HepG2 (cell line): ENCODE measurements at regions not wholly inside any gene's neighbourhood (a gene's known extent, or its start where the extent isn't known, plus 50 kb on each side); places are given as distances from the start of the nearest gene placed in this dataset.

ENCODE experiments used
- ATAC-seq: fragments of 200-7000 bp; cut with Tn5 transposase; 3 replicates; pipeline ENCODE4 v1.9.1; 2020; ENCODE audit warnings: mild to moderate bottlenecking, moderate library complexity
- BruUV-seq: library from RNA; stranded (reverse); fragments of 400-500 nt; replicated peaks from 2 replicates; lab custom pipeline; 2021; lab: Mats Ljungman, UMichigan
- CTCF ChIA-PET: fragments of 300-600 bp; formaldehyde crosslinking; extraction: SDS; loops from one replicate; lab custom pipeline; 2021; ENCODE audit warnings: low total read pairs, inconsistent platforms, low intra/inter-chr PET ratio; lab: Yijun Ruan, JAX
- POLR2A ChIA-PET: fragments of 350-600 bp; sonication (Branson Sonifier 250); formaldehyde crosslinking; loops from one replicate; lab custom pipeline; 2020; ENCODE audit warnings: antibody characterized with exemption, inconsistent platforms; lab: Yijun Ruan, JAX
- DNase-seq: peaks from one replicate; pipeline ENCODE4 v3.0.0-alpha.2; 2015; ENCODE audit warnings: low spot score
- FAIRE-seq: peaks from 3 replicates; lab custom pipeline; 2011; peaks lifted over from hg19 to GRCh38; lab: Jason Lieb, UNC
- H2AFZ ChIP-seq: one replicate; pipeline ENCODE4 v1.6.1; 2011; ENCODE audit warnings: low read length, inconsistent platforms
- H3K27ac ChIP-seq: fragments of 300-600 bp; 3 replicates; pipeline ENCODE4 v1.8.0; 2011; ENCODE audit warnings: mixed run types, mild to moderate bottlenecking, mixed read lengths, low read length, inconsistent platforms; ENCODE audit not compliant: insufficient read depth; ENCODE audit errors: extremely low read length
- H3K27me3 ChIP-seq, 2 experiments: fragments of 200-600 bp in 1 of 2; 2 replicates in 1 of 2; 3 replicates in 1 of 2; pipeline versions ENCODE4 v1.6.0 to v1.8.0; 2011; ENCODE audit warnings: low read length in 2 of 2, mild to moderate bottlenecking in 2 of 2, moderate library complexity in 2 of 2, inconsistent platforms in 1 of 2; ENCODE audit not compliant: insufficient read depth in 2 of 2, control insufficient read depth in 1 of 2
- H3K36me3 ChIP-seq, 2 experiments: fragments of 200-600 bp in 1 of 2; replicated peaks in 1 of 2; 2 replicates in 1 of 2; 3 replicates in 1 of 2; pipeline versions ENCODE4 v1.5.1 to v1.8.0; 2011; ENCODE audit warnings: low read length in 2 of 2, inconsistent platforms in 1 of 2; ENCODE audit not compliant: insufficient read depth in 2 of 2, control insufficient read depth in 1 of 2
- H3K4me1 ChIP-seq: 2 replicates; pipeline ENCODE4 v1.5.1; 2012; ENCODE audit warnings: low read length, inconsistent platforms; ENCODE audit not compliant: insufficient read depth
- H3K4me2 ChIP-seq: 2 replicates; pipeline ENCODE4 v1.6.0; 2011; ENCODE audit warnings: low read depth, low read length, inconsistent platforms
- H3K4me3 ChIP-seq, 3 experiments: fragments of 200-600 bp in 1 of 3; sonication (generic), shearing (Covaris generic) in 1 of 3; replicated peaks in 1 of 3; 2 replicates each; pipeline ENCODE4 v1.5.1; 2011 to 2016; ENCODE audit warnings: low read length in 3 of 3, inconsistent platforms in 2 of 3, low read depth in 2 of 3, mild to moderate bottlenecking in 2 of 3, control low read depth in 1 of 3, mixed read lengths in 1 of 3; ENCODE audit not compliant: insufficient read depth in 1 of 3
- H3K79me2 ChIP-seq: one replicate; pipeline ENCODE4 v1.6.1; 2011; ENCODE audit warnings: low read length, inconsistent platforms; ENCODE audit not compliant: insufficient read depth
- H3K9ac ChIP-seq: 2 replicates; pipeline ENCODE4 v1.6.0; 2011; ENCODE audit warnings: mild to moderate bottlenecking, low read depth, low read length, inconsistent platforms; ENCODE audit not compliant: insufficient read depth
- H3K9me3 ChIP-seq: 2 replicates; pipeline ENCODE4 v1.5.1; 2012; ENCODE audit warnings: mild to moderate bottlenecking, low read length
- H4K20me1 ChIP-seq: 2 replicates; pipeline ENCODE4 v1.6.0; 2011; ENCODE audit warnings: inconsistent platforms, mild to moderate bottlenecking, low read length, moderate library complexity; ENCODE audit not compliant: insufficient read depth
- ETV6 ChIP-seq: sonication (generic); formaldehyde crosslinking; conservative IDR thresholded peaks from 2 replicates; pipeline ENCODE4 v1.4.0; 2020; ENCODE audit warnings: missing genetic modification reagents
- ZBTB38 ChIP-seq: sonication (generic); formaldehyde crosslinking; IDR thresholded peaks from 2 replicates; pipeline ENCODE4 v1.5.1; 2020; ENCODE audit warnings: mild to moderate bottlenecking, missing genetic modification reagents
- WGBS: methylation state at CpG from one replicate; pipeline ENCODE4 v1.1.6; 2017; ENCODE audit warnings: low lambda C conversion rate; 5-methylcytosine and 5-hydroxymethylcytosine counted together
- in situ Hi-C: cut with HindIII; loops from 2 replicates; pipeline ENCODE4 v1.10.0; 2017; ENCODE audit warnings: low pct_unique_long_range_greater_than_20kb; ENCODE audit not compliant: extremely low pct_ligation_motif_present
- intact Hi-C: fragments of 100-400 bp; cut with micrococcal nuclease; formaldehyde crosslinking; loops from one replicate; pipeline ENCODE4 v1.10.0; 2022; ENCODE audit not compliant: unreplicated experiment
- TF ChIP-seq, protein P1 (sequence below), 2 experiments: sonication (generic) in 1 of 2; formaldehyde crosslinking in 1 of 2; IDR thresholded peaks; 2 replicates each; pipeline versions ENCODE4 v1.4.0 to v1.6.1; 2018 to 2020; ENCODE audit warnings: missing genetic modification reagents in 2 of 2, borderline replicate concordance in 1 of 2, low read depth in 1 of 2, mild to moderate bottlenecking in 1 of 2, missing biosample characterization in 1 of 2
- TF ChIP-seq, protein P2 (sequence below): sonication (generic); formaldehyde crosslinking; IDR thresholded peaks from 2 replicates; pipeline ENCODE4 v1.4.0; 2020; ENCODE audit warnings: missing genetic modification reagents, borderline replicate concordance
- TF ChIP-seq, protein P3 (sequence below): sonication (generic); formaldehyde crosslinking; IDR thresholded peaks from 2 replicates; pipeline ENCODE4 v1.9.0; 2021; ENCODE audit warnings: missing genetic modification reagents, borderline replicate concordance
- TF ChIP-seq, protein P4 (sequence below): IDR thresholded peaks from 2 replicates; pipeline ENCODE4 v1.6.1; 2016; ENCODE audit warnings: mild to moderate bottlenecking, missing biosample characterization, missing genetic modification reagents

DNA sequence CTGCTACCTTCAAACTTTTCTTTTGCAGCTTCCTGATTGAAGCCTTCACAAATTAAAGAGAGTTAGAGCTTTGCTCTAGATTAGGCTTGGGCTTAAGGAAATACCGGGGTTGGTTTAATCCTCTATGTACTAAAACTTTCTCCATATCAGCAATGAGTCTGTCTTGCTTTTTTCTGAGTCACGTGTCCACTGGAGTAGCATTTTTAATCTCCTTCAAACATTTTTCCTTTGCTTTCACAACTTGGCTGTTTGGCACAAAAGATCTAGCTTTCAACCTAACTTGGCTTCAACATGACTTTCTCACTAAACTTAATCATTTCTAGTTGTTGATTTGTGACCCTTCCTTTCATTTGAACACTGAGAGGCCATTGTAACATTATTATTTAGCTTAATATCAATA, 261.6 kb downstream of the PLK2 start:
- no peaks in the 10 kb centered on the region for H3K79me2 ChIP-seq
- BruUV-seq: no TSS peak
- FAIRE-seq (no peak), DNase-seq (no peak), ATAC-seq (no peak)
- no peaks in the 10 kb centered on the region; a peak in 1 of 5 replicates for H3K27me3 ChIP-seq
- CTCF ChIA-PET: no interaction called here
- H3K9ac ChIP-seq: no peak overlapping the region
- H3K4me2 ChIP-seq: no peak overlapping the region
- no peaks in the 10 kb centered on the region for H4K20me1 ChIP-seq
- in situ Hi-C loops: no loop called here
- no peaks in the 10 kb centered on the region for H3K9me3 ChIP-seq
- no peak overlapping the region for H3K4me3 ChIP-seq
- no peaks in the 10 kb centered on the region for H3K4me1 ChIP-seq
- no peak overlapping the region for H3K27ac ChIP-seq
- H3K36me3 ChIP-seq: no peaks in the 10 kb centered on the region
- POLR2A ChIA-PET: no interaction called here
- no peak overlapping the region for H2AFZ ChIP-seq
- WGBS: 2% methylated on average over 2 of the region's 2 CpGs
- intact Hi-C loops: no loop called here
- TF ChIP-seq, protein P1, sequence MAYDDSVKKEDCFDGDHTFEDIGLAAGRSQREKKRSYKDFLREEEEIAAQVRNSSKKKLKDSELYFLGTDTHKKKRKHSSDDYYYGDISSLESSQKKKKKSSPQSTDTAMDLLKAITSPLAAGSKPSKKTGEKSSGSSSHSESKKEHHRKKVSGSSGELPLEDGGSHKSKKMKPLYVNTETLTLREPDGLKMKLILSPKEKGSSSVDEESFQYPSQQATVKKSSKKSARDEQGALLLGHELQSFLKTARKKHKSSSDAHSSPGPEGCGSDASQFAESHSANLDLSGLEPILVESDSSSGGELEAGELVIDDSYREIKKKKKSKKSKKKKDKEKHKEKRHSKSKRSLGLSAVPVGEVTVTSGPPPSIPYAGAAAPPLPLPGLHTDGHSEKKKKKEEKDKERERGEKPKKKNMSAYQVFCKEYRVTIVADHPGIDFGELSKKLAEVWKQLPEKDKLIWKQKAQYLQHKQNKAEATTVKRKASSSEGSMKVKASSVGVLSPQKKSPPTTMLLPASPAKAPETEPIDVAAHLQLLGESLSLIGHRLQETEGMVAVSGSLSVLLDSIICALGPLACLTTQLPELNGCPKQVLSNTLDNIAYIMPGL (CRISPR knock-in tag; IDR thresholded peaks at IDR 0.05; ENCODE audit: borderline replicate concordance in 1 of 2, low read depth in 1 of 2): no peak
- TF ChIP-seq, protein P2, sequence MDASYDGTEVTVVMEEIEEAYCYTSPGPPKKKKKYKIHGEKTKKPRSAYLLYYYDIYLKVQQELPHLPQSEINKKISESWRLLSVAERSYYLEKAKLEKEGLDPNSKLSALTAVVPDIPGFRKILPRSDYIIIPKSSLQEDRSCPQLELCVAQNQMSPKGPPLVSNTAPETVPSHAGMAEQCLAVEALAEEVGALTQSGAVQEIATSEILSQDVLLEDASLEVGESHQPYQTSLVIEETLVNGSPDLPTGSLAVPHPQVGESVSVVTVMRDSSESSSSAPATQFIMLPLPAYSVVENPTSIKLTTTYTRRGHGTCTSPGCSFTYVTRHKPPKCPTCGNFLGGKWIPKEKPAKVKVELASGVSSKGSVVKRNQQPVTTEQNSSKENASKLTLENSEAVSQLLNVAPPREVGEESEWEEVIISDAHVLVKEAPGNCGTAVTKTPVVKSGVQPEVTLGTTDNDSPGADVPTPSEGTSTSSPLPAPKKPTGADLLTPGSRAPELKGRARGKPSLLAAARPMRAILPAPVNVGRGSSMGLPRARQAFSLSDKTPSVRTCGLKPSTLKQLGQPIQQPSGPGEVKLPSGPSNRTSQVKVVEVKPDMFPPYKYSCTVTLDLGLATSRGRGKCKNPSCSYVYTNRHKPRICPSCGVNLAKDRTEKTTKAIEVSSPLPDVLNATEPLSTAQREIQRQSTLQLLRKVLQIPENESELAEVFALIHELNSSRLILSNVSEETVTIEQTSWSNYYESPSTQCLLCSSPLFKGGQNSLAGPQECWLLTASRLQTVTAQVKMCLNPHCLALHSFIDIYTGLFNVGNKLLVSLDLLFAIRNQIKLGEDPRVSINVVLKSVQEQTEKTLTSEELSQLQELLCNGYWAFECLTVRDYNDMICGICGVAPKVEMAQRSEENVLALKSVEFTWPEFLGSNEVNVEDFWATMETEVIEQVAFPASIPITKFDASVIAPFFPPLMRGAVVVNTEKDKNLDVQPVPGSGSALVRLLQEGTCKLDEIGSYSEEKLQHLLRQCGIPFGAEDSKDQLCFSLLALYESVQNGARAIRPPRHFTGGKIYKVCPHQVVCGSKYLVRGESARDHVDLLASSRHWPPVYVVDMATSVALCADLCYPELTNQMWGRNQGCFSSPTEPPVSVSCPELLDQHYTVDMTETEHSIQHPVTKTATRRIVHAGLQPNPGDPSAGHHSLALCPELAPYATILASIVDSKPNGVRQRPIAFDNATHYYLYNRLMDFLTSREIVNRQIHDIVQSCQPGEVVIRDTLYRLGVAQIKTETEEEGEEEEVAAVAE: no peak
- no peak for TF ChIP-seq ETV6 (CRISPR knock-in tag)
- TF ChIP-seq, protein P3, sequence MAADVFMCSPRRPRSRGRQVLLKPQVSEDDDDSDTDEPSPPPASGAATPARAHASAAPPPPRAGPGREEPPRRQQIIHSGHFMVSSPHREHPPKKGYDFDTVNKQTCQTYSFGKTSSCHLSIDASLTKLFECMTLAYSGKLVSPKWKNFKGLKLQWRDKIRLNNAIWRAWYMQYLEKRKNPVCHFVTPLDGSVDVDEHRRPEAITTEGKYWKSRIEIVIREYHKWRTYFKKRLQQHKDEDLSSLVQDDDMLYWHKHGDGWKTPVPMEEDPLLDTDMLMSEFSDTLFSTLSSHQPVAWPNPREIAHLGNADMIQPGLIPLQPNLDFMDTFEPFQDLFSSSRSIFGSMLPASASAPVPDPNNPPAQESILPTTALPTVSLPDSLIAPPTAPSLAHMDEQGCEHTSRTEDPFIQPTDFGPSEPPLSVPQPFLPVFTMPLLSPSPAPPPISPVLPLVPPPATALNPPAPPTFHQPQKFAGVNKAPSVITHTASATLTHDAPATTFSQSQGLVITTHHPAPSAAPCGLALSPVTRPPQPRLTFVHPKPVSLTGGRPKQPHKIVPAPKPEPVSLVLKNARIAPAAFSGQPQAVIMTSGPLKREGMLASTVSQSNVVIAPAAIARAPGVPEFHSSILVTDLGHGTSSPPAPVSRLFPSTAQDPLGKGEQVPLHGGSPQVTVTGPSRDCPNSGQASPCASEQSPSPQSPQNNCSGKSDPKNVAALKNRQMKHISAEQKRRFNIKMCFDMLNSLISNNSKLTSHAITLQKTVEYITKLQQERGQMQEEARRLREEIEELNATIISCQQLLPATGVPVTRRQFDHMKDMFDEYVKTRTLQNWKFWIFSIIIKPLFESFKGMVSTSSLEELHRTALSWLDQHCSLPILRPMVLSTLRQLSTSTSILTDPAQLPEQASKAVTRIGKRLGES (CRISPR knock-in tag): no peak
- TF ChIP-seq ZBTB38 (CRISPR knock-in tag): no peak
- TF ChIP-seq, protein P4, sequence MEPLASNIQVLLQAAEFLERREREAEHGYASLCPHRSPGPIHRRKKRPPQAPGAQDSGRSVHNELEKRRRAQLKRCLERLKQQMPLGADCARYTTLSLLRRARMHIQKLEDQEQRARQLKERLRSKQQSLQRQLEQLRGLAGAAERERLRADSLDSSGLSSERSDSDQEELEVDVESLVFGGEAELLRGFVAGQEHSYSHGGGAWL: no peak
